Neural progenitor cell (in vitro differentiated cells): ENCODE measurements at regions not wholly inside any gene's neighbourhood (a gene's known extent, or its start where the extent isn't known, plus 50 kb on each side); places are given as distances from the start of the nearest gene placed in this dataset.

Experiments used
- CTCF ChIP-seq: fragments of 200-600 bp; sonication (generic); IDR thresholded peaks from 2 replicates; pipeline ENCODE4 v1.5.1; 2017; ENCODE audit warnings: antibody characterized with exemption, mild to moderate bottlenecking
- EZH2 ChIP-seq: fragments of 200-600 bp; sonication (generic); IDR thresholded peaks from 2 replicates; pipeline ENCODE4 v1.6.1; 2017; ENCODE audit warnings: antibody characterized with exemption, mild to moderate bottlenecking, moderate library complexity

- no peak for TF ChIP-seq CTCF
- no peak for TF ChIP-seq EZH2
These were observed 1662.2 kb upstream of the FLRT2 start for GRCh38 chr14:83867566-83868225.
